GF-D8 (cell line): ENCODE measurements at regions not wholly inside any gene's neighbourhood (a gene's known extent, or its start where the extent isn't known, plus 50 kb on each side); places are given as distances from the start of the nearest gene placed in this dataset.
"Not testable (repeated sequence)": the region's sequence is repeated elsewhere in the genome, so short reads cannot be mapped to it uniquely, and the experiment has no call there.

Experiments
- DNase-seq: peaks from one replicate; lab custom pipeline; 2025; lab: John Stamatoyannopoulos, UW

GRCh38 chr6:141248021-141248799, 884.5 kb upstream of the GJE1 start:
- DNase-seq, result no peak

GRCh38 chr6:141244366-141244765, 888.4 kb upstream of the GJE1 start:
- no peak for DNase-seq

GRCh38 chr6:141242957-141243356, 889.8 kb upstream of the GJE1 start:
- DNase-seq, result no peak

GRCh38 chr6:141229296-141229695, 903.4 kb upstream of the GJE1 start:
- DNase-seq, result no peak

GRCh38 chr6:141218583-141218982, 914.1 kb upstream of the GJE1 start:
- DNase-seq, result no peak

- DNase-seq, result no peak
These were observed 916.0 kb upstream of the GJE1 start for GRCh38 chr6:141216726-141217125.

GRCh38 chr6:141212296-141212695, 920.4 kb upstream of the GJE1 start:
- DNase-seq, result no peak

GRCh38 chr6:141211845-141212244, 920.9 kb upstream of the GJE1 start:
- no peak for DNase-seq

- DNase-seq, result no peak
These were observed 921.8 kb upstream of the GJE1 start for GRCh38 chr6:141210901-141211300.

GRCh38 chr6:141209890-141210289, 922.8 kb upstream of the GJE1 start:
- no peak for DNase-seq

- no peak for DNase-seq
These were observed 924.6 kb upstream of the GJE1 start for GRCh38 chr6:141208101-141208500.

- no peak for DNase-seq
These were observed 928.7 kb upstream of the GJE1 start for GRCh38 chr6:141203902-141204575.

GRCh38 chr6:141202626-141203025, 930.1 kb upstream of the GJE1 start:
- DNase-seq, result no peak

GRCh38 chr6:141199074-141199473, 933.7 kb upstream of the GJE1 start:
- DNase-seq, result no peak

- DNase-seq, result no peak
These were observed 937.4 kb upstream of the GJE1 start for GRCh38 chr6:141195251-141195832.

GRCh38 chr6:141183368-141183767, 949.4 kb upstream of the GJE1 start:
- no peak for DNase-seq

GRCh38 chr6:141175458-141175857, 957.3 kb upstream of the GJE1 start:
- DNase-seq, result not testable (repeated sequence)

GRCh38 chr6:141174932-141175331, 957.8 kb upstream of the GJE1 start:
- DNase-seq, result no peak

GRCh38 chr6:141173529-141173928, 959.2 kb upstream of the GJE1 start:
- no peak for DNase-seq

- no peak for DNase-seq
These were observed 963.3 kb upstream of the GJE1 start for GRCh38 chr6:141169419-141169818.

- no peak for DNase-seq
These were observed 964.8 kb upstream of the GJE1 start for GRCh38 chr6:141167945-141168344.

GRCh38 chr6:141165002-141165665, 967.6 kb upstream of the GJE1 start:
- DNase-seq, result no peak
